ENCODE measurements at regions not wholly inside any gene's neighbourhood (a gene's known extent, or its start where the extent isn't known, plus 50 kb on each side); places are given as distances from the start of the nearest gene placed in this dataset.

DNA sequence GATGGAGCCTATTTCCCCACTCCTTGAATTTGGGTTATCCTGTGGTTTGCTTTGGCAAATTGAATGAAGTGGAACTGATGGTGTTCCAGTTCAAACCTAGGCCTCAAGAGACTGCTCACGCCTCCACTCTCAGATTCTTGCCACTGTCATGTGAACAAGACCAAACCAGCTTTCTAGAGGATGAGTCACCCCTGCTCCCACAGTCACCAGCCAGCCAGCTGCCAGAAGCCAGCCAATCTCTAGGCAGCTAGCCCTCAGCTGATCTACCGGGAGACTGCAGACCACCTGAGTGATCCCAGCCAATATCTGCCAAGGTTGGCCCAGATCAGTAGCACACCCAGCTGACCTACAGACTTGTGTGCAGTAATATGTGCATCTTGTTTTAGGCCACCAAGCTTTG is 300.6 kb downstream of the TMEM38B start (continued):
- TF ChIP-seq CHD7 (IDR thresholded peaks at IDR 0.05; ENCODE audit: insufficient replicate concordance, low read length) (no peak), MAFK (IDR thresholded peaks at IDR 0.05; ENCODE audit: low read depth, low read length) (no peak), SP2 (IDR thresholded peaks at IDR 0.05; ENCODE audit: low read length) (no peak), CHD1 (IDR thresholded peaks at IDR 0.05; ENCODE audit: low read depth, low read length) (no peak), KDM4A (IDR thresholded peaks at IDR 0.05; ENCODE audit: low read depth, low read length, severe bottlenecking) (no peak), TBP (IDR thresholded peaks at IDR 0.05; ENCODE audit: low read depth, low read length) (no peak), SP4 (IDR thresholded peaks at IDR 0.05; ENCODE audit: low read length) (no peak), RNF2 (IDR thresholded peaks at IDR 0.05; ENCODE audit: borderline replicate concordance, low read depth, low read length, missing control alignments, poor library complexity, severe bottlenecking) (no peak), JUN (IDR thresholded peaks at IDR 0.05; ENCODE audit: low read depth, low read length) (no peak)

Measured in H1 (cell line).